ENCODE measurements at regions not wholly inside any gene's neighbourhood (a gene's known extent, or its start where the extent isn't known, plus 50 kb on each side); places are given as distances from the start of the nearest gene placed in this dataset.

- TF ChIP-seq EZH2 (IDR thresholded peaks at IDR 0.05) (no peak), CTCF (IDR thresholded peaks at IDR 0.05) (no peak), EZH2phosphoT487 (IDR thresholded peaks at IDR 0.05) (no peak)
Measured at GRCh38 chr11:69387409-69387885, 93.5 kb downstream of the MYEOV start.
